Activated CD4-positive, alpha-beta T cell treated with anti-CD3 and anti-CD28 coated beads, Interleukin-2, amount 50 U/mL, for 24 hours (primary cell): ENCODE measurements at regions not wholly inside any gene's neighbourhood (a gene's known extent, or its start where the extent isn't known, plus 50 kb on each side); places are given as distances from the start of the nearest gene placed in this dataset.
"Not testable (repeated sequence)": the region's sequence is repeated elsewhere in the genome, so short reads cannot be mapped to it uniquely, and the experiment has no call there.

Source experiments
- DNase-seq, 2 donors: peaks; one replicate each; pipeline ENCODE4 v3.0.0-alpha.2; 2020; ENCODE audit warnings: low read depth in 1 of 2, low spot score in 1 of 2

DNA sequence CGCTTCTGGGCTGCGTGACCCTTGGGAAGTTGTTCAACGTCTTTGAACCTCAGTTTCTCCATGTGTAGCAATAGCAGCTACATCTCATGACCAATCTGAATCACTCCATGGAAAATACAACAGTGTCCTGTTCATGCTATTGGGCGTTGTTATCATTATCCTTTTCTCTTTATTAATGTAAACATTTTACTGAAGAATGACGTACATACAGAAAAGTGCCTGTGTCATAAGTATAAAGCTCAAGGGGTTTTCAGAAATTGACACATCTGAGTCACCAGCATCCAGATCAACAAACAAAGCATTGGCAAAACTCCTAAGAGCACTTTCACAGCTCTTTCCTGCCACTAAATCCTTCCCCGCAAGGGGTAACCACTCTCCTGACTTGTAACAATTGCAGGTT is 438.4 kb downstream of the XYLT1 start:
- no peak for DNase-seq

- no peak for DNase-seq
Observed at GRCh38 chr16:17034477-17035252, 436.1 kb downstream of the XYLT1 start.

DNA sequence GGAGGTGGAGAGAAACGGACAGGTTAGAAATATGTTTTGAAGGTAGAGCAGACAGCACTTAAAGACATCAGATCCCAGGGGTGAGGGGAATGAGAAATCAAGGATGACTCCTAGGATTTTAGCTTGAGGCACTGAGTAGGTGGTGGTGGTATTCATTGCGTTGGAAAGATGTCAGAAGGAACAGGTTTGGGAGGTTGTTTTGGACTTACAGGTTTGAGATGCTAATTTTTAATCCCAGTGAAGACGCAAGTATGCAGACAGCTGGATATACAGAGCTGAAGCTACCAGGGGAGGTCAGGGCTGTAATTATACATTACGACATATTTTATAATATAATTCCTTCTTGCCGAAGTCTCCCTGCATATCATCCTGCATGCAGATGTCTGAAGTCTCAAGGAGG is 433.3 kb downstream of the XYLT1 start:
- no peak for DNase-seq

DNA sequence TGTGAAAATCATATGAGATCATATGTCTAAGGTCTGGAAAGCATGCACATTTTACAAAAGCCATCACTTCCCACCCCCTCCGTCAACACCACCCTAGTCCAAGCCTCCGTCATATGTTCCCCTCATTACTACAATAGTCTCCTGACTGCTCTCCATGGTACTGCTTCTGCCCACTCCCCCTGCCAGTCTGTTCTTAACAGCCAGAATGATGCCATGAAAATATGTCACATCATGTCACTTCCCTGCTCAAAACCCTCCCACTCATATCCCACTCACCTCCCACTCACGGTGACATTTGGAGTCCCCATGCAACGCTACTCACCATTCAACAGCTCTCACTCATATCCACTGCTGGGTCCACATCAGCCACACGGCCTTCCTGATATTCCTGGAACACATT is 432.3 kb downstream of the XYLT1 start:
- DNase-seq: no peak

- DNase-seq: not testable (repeated sequence)
Observed at GRCh38 chr16:17049109-17049508, 421.7 kb downstream of the XYLT1 start.

- DNase-seq: no peak
Observed at GRCh38 chr16:17050468-17050867, 420.3 kb downstream of the XYLT1 start.
